Neural crest cell (in vitro differentiated cells): ENCODE measurements at regions not wholly inside any gene's neighbourhood (a gene's known extent, or its start where the extent isn't known, plus 50 kb on each side); places are given as distances from the start of the nearest gene placed in this dataset.
"Not testable (repeated sequence)": the region's sequence is repeated elsewhere in the genome, so short reads cannot be mapped to it uniquely, and the experiment has no call there.

ENCODE experiments used
- DNase-seq: peaks from one replicate; pipeline ENCODE4 v3.0.0; 2021; ENCODE audit warnings: low read depth, mixed read lengths, low spot score
- H3K27ac Mint-ChIP-seq: one replicate; pipeline ENCODE4 v1.8.0; 2021; ENCODE audit warnings: mild to moderate bottlenecking, mixed read lengths; ENCODE audit not compliant: unreplicated experiment
- H3K27me3 Mint-ChIP-seq: 2 replicates; pipeline ENCODE4 v1.8.0; 2021; ENCODE audit warnings: low read depth, mild to moderate bottlenecking, mixed read lengths
- H3K36me3 Mint-ChIP-seq: 2 replicates; pipeline ENCODE4 v1.8.0; 2021; ENCODE audit warnings: low read depth, mild to moderate bottlenecking, mixed read lengths
- H3K4me1 Mint-ChIP-seq: 2 replicates; pipeline ENCODE4 v1.8.0; 2021; ENCODE audit warnings: mixed read lengths
- H3K4me3 Mint-ChIP-seq: one replicate; pipeline ENCODE4 v1.8.0; 2021; ENCODE audit warnings: mild to moderate bottlenecking, mixed read lengths
- H3K9me3 Mint-ChIP-seq: 2 replicates; pipeline ENCODE4 v1.8.0; 2021; ENCODE audit warnings: mixed read lengths
- CTCF ChIP-seq: fragments of 200-600 bp; sonication (generic); conservative IDR thresholded peaks from 2 replicates; pipeline ENCODE4 v1.5.0; 2021; ENCODE audit warnings: antibody characterized with exemption, mild to moderate bottlenecking

GRCh38 chr14:53398616-53399015 is 245.5 kb upstream of the DDHD1 start:
- Mint-ChIP-seq H3K27me3 (no peaks in the 10 kb centered on the region), H3K9me3 (peaks cover 22% of the 10 kb centered on the region), H3K36me3 (peaks cover 13% of the 10 kb centered on the region), H3K4me1 (no peaks in the 10 kb centered on the region), H3K4me3 (no peak overlapping the region), H3K27ac (no peak overlapping the region)
- DNase-seq = no peak
- TF ChIP-seq CTCF = no peak

- not testable (repeated sequence) for H3K4me3 Mint-ChIP-seq, H3K27ac Mint-ChIP-seq, H3K27me3 Mint-ChIP-seq, H3K4me1 Mint-ChIP-seq
- peaks cover 13% of the 10 kb centered on the region for H3K36me3 Mint-ChIP-seq
- peaks cover 22% of the 10 kb centered on the region for H3K9me3 Mint-ChIP-seq
- DNase-seq = peak; percentile 2
These were observed 242.1 kb upstream of the DDHD1 start for GRCh38 chr14:53395267-53395666.

GRCh38 chr14:53391631-53392285 is 238.6 kb upstream of the DDHD1 start:
- Mint-ChIP-seq H3K9me3 (peaks cover 14% of the 10 kb centered on the region), H3K4me1 (no peaks in the 10 kb centered on the region), H3K27ac (no peak overlapping the region), H3K4me3 (no peak overlapping the region), H3K27me3 (no peaks in the 10 kb centered on the region), H3K36me3 (peaks cover 10% of the 10 kb centered on the region)
- no peak for DNase-seq
- no peak for TF ChIP-seq CTCF

GRCh38 chr14:53391156-53391555 is 238.0 kb upstream of the DDHD1 start:
- no peak for TF ChIP-seq CTCF
- Mint-ChIP-seq H3K36me3 (peaks cover 6% of the 10 kb centered on the region), H3K9me3 (peaks cover 8% of the 10 kb centered on the region), H3K27ac (no peak overlapping the region), H3K27me3 (no peaks in the 10 kb centered on the region), H3K4me3 (no peak overlapping the region), H3K4me1 (no peaks in the 10 kb centered on the region)
- DNase-seq = no peak

GRCh38 chr14:53390008-53390407 is 236.9 kb upstream of the DDHD1 start:
- Mint-ChIP-seq H3K27ac (no peak overlapping the region), H3K9me3 (peaks cover 6% of the 10 kb centered on the region), H3K4me3 (no peak overlapping the region), H3K27me3 (no peaks in the 10 kb centered on the region), H3K36me3 (peaks cover 5% of the 10 kb centered on the region), H3K4me1 (no peaks in the 10 kb centered on the region)
- no peak for DNase-seq
- TF ChIP-seq CTCF = no peak

GRCh38 chr14:53389202-53389601 is 236.1 kb upstream of the DDHD1 start:
- peaks cover 2% of the 10 kb centered on the region for H3K36me3 Mint-ChIP-seq
- H3K27me3 Mint-ChIP-seq = no peaks in the 10 kb centered on the region
- TF ChIP-seq CTCF = no peak
- H3K4me3 Mint-ChIP-seq = no peak overlapping the region
- no peak overlapping the region for H3K27ac Mint-ChIP-seq
- DNase-seq = no peak
- peaks cover 2% of the 10 kb centered on the region for H3K9me3 Mint-ChIP-seq
- H3K4me1 Mint-ChIP-seq = no peaks in the 10 kb centered on the region
